Activated CD4-positive, alpha-beta T cell treated with anti-CD3 and anti-CD28 coated beads, Interleukin-2, Interleukin-4, amounts not matched to agents 100 ng/mL and 50 ng/mL, durations not matched to agents 16 hours and 8 hours (primary cell): ENCODE measurements at regions not wholly inside any gene's neighbourhood (a gene's known extent, or its start where the extent isn't known, plus 50 kb on each side); places are given as distances from the start of the nearest gene placed in this dataset.

ENCODE experiments used
- DNase-seq: peaks from one replicate; pipeline ENCODE4 v3.0.0-alpha.2; 2020; ENCODE audit warnings: low spot score

DNA sequence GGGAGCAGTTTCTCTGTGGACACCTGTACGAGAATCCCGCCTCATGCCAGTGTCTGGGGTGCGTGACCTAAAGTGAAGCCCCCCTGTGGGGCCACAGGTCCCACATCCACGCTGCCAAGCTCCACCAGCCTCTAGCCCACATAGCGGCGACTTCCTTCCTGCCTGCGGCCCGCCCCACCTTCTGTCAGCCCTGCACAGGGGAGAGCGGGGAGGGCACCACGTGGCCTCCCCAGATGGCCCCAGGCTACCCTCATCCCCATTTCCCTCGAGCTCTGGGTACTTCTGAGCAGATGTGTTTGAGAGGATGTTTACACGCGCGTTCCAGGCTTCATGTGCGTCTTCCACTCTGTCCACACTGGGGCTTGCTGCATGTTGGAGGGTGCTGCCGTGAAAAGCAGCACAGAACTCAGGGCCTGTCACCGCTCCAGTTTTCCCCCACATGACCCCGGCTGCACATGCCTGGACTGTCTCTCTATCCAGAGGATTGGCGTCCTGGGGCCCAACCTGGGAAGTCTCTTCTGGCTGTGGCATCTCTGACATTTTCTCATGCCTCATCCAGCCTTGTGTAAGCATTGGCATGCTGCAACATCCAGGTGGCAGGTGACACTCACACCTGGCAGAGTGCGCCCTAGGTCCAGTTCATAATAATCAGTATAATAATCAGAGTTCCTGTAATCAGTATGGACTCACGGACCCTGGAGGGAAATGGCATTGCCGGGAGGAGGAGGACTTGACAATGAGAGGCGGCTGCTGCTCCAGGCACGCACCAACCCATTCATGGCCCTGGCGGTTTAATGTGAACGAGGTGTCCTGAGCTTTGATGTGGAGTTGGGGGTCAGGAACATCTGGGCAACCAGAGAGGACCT, 146.3 kb upstream of the TWIST2 start:
- no peak for DNase-seq

- no peak for DNase-seq
These were observed 145.4 kb upstream of the TWIST2 start for GRCh38 chr2:238702276-238703052.

GRCh38 chr2:238703053-238703415, 144.9 kb upstream of the TWIST2 start:
- no peak for DNase-seq

DNA sequence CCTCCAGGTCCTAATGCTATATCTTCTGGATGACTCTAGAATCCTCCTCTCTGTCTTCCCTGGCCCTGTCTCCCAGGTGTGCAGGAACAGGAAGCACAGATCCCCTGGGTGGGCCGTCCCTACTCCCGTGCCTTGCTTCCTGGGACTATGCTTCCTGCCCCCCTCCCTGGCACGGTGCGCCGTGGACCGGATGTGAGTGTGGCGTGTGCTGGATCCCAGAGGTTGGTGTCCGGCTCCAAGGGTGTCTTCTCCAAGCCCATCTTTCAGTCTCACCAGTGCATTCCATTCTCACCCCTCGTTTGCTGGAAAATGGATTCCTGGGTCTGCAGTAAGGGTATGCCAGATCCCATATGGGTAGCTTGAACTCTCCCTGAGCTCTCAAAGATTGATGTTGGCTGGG, 144.4 kb upstream of the TWIST2 start:
- no peak for DNase-seq

DNA sequence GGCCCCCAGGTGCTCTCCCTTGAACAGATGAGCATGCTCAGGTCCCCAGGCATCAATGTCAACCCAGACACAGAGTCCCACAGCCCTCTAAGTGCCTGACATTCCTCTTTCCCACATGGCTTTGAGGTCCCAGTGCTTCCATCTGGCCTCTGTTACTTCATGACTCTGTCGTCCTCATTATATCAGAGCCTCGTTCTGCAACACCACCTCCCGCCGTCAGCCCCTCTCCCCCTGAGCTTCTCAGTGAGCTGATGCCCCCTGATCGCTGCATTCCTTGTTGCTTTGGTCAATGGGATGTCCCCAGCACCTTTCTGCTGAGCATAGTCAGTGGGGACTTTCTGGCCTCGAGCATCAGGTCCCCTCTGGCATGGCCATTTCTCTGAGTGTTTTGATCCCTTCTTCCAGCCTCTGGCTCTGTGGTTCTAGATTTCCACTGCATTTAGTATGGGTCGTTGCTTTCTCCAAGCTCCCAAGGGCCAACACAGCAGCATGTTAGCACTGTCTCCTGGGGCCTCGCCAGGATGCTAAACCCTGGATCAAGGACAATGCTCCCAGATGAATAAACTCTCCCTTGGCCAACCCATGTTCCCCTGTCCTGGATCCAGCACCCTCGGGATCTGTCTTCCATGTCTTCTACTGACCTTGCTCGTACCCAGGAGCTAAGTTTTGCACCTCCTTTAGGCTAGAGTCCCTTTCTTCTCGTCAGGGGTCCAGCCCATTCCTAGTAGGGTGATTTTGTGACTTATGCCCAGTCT, 143.2 kb upstream of the TWIST2 start:
- no peak for DNase-seq

DNA sequence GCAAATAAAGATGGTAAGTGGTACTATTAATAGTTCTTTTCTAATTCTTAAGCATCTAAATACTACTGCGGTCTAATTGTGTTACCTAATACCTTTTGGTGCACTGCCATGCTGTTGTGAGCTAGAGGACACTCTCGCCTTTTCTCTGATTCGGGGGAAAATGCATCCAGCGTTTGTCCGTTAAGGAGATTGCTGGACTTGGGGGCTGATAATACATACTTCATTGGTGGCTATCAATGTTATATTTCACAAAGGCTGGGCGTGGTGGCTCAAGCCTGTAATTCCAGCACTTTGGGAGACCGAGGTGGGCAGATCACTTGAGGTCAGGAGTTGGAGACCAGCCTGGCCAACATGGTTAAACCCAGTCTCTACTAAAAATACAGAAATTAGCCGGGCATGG, 141.7 kb upstream of the TWIST2 start:
- no peak for DNase-seq

- DNase-seq, result no peak
These were observed 141.2 kb upstream of the TWIST2 start for GRCh38 chr2:238706673-238707072.

DNA sequence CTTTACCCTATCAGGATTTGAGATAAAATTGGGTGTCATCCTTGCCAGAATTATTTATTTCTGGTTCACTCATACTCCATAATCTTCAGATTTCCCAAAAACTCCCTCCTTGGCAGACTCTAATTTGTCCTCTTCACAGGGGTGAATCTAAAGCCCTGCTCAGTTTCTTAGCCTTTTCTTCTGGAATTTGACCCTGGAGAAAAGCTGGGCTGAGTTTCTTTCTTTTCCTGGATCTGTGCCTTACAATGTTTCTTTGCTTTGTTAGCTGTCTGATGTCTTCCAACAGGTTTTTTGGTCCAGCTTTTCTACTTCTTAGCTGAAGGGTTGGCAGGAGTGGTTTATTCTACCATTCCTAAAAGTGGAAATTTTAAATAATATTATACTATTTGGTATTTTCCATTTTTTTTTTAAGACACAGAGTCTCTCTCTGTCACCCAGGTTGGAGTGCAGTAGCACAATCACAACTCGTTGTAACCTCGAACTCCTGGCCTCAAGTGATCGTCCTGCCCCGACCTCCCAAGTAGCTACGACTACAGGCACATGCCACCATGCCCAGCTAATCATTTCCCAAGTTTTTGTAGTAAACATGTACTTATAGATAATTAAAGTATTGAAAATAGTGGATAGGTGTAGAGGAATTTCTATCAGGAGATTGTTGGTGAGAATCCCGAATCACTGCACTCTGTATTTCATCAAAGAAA, 138.4 kb upstream of the TWIST2 start:
- no peak for DNase-seq

GRCh38 chr2:238710032-238710735, 137.7 kb upstream of the TWIST2 start:
- no peak for DNase-seq

GRCh38 chr2:238710787-238711186, 137.1 kb upstream of the TWIST2 start:
- no peak for DNase-seq

DNA sequence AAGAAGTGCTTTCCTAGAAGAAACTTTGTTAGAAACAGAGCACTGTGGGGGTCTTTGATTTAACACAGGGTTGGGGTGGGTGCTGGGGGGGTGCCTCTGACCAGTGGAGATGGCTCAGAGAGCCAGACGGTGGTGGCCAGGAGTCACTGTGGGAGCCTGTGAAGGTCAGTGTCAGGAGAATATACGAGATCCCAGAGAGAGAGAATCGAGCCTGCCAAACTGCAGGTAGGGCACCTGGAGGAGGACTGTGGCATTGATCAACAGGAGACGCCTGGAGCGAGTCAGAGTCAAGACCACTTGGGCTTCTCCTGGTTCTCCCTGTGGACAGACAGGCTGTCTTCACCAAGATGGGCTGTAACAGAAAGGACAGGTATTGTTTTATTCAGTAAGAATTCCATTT, 136.5 kb upstream of the TWIST2 start:
- DNase-seq, result no peak

DNA sequence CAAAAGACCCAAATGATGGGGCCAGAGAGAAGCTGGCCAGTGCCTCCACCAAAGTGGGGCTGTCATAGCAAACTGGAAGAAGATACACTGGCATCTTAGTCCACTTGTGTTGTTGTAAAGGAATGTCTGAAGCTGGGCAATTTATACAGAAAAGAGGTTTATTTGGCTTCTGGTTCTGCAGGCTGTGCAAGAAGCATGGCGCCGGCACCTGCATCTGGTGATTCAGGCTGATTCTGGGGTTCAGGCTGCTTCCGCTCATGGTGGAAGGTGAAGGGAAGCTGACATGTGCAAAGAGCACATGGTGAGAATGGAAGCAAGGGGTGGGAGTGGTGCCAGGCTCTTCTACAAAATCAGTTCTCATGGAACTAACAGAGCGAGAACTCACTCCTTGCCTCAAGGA, 135.9 kb upstream of the TWIST2 start:
- DNase-seq, result no peak

GRCh38 chr2:238713198-238713826, 134.6 kb upstream of the TWIST2 start:
- no peak for DNase-seq

DNA sequence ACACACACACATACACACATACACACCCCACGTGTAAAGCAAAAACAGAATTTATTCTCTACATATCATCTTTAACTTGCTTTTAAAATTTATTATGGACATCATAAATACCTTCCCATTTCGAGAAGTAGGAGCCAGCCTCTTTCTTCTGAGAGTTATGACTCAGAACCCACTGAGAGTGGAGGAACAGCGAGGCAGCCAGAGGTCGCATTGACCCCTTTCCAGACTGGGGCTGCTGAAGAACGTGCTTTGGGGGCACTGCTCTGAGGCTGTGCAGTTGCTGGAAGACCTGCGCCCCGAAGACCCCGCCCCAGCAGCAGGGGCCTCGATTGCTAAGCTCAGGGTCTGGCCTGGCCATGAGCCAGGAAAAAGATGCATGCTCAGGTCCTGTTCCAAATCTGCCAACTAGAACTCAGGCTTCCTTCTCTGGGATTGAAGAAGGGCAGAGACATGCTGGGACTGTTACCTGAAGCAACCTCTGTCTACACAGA, 133.8 kb upstream of the TWIST2 start:
- DNase-seq, result no peak

- no peak for DNase-seq
These were observed 131.7 kb upstream of the TWIST2 start for GRCh38 chr2:238716171-238716570.

DNA sequence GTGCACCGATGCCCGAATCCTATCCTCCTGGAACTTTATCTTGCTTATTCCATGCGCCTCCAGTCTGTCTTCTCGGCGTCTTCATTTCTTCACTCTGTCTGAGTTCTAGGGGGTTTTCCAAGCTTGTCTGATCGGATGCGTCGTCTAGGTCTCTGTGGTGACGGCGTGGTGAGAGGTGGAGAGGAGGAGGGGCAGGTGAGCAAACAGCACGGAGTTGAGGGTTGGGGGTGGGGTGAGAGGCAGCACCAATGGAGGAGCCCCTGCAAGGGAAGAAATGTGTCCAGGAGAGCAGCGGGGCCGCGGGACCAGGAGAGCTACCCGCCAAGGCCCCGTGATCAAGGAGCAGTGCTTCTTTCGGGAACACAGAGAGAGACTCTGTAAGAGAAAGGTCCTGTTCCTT, 131.3 kb upstream of the TWIST2 start:
- no peak for DNase-seq

DNA sequence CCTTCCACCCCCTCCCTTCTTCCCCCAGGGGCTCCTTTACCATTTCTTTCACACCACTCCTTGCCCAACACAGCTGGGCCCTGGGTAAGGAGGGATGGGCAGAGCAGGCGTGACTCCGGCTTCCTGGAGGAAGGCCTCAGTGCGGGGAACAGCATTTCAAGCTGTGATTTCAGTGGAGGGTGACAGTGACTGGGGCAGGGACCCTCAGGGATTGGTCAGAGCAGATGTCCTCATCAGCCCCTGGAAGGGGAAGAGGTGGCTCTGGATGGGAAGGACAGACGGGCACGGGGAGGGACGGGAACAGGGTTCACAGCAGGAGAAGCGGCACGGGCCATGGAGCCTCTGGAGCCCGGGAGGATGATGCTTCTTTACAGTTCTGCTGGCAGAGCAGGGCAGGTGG, 130.8 kb upstream of the TWIST2 start:
- no peak for DNase-seq

GRCh38 chr2:238719641-238720040, 128.2 kb upstream of the TWIST2 start:
- no peak for DNase-seq

DNA sequence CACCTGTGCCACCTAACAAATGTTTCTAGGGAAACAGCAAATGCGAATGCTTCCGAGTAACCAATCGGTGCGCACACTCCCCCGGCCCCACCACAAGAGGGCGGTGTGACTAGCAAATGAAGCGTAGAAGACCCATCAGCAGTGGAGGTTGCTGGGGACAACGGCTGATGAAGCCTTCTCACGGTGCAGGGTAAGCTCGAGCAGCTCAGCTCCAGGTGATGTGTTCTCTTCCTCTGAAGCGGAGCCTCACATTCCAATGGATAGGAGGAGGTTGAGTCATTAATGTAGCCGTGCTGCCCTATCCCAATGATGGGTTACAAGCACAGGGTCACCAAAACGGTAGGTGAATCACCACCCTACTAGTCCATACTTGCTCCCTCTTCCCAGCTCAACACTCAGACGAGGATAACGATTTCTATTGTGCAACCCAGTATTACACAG, 127.6 kb upstream of the TWIST2 start:
- peak; percentile 39 for DNase-seq

DNA sequence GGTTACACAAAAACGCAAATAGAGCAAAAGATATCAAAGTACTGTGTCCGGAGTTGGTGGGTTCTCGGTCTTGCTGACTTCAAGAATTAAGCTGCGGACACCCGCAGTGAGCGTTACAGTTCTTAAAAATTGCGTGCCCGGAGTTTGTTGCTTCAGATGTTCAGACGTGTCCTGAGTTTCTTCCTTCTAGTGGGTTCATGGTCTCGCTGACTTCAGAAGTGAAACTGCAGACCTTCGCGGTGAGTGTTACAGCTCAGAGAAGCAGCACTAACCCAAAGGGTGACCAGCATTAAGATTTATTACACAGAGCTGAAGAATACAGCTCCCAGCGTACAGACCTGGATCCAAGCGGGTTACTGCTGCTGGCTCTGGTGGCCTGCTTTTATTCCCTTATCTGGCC, 125.7 kb upstream of the TWIST2 start:
- no peak for DNase-seq

DNA sequence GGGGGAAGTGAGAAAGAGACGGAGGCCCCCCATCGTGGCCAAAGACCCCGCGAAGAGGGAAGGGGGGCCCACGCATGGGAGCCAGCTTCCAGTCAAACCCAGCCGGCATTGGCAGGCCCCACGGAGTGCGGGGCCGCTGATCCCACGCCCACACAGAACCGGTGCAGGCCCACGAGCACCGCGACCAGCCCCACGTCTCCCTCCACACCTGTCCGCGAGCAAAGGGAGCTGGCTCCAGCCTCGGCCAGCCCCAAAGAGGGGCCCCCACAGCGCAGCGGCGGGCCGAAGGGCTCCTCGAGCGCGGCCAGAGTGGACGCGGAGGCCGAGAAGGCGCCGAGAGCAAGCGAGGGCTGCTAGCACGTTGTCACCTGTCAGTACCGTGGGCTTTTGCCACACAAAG, 125.0 kb upstream of the TWIST2 start:
- no peak for DNase-seq
